ENCODE measurements at regions not wholly inside any gene's neighbourhood (a gene's known extent, or its start where the extent isn't known, plus 50 kb on each side); places are given as distances from the start of the nearest gene placed in this dataset.

DNA sequence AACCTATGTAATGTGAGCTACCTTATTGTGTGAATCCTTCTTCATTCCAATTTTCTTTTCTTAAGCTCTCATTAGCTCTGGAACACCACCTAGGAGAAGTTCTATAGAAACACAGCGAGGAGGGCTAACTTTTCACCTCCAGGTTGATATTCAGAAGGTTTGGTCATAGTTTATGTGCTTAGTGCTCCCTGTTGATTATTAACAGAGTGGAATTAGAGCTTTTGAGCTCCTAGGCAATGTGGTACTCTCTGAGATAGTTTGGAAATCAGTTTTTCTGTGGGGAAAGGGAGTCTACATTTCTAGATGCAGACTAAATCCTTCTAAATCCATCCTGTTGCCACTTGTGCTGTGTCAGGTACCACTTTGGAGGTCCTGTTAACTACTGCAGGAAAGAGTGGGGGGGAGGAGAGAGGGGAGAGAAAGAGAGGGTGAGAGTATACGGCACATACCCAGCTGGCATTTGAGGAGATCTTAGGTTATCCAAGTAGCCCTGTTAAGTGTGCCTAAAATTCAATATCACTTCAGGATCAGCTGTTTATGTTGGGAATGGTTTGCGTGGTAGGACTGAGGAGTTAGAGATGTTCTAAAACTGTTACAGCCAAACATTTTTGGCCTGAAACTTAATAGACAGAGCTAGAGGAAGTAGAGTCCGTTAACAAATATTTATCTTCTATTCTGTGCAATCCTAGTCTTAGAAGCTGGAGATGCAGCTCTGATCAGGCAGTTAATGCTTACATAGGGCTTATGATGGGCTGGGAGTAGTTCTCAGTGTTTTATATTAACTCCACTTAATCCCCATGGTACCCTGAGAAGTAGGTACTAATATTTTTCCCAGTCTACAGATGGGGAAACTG, 117.5 kb upstream of the PROK2 start:
- peaks cover 0 to 1% (median 0%) of the 10 kb centered on the region in 4 experiments; a peak in 1 of 7 replicates for H3K27me3 ChIP-seq (replicated peaks in 1 of 4; ENCODE audit: control insufficient read depth in 3 of 4, extremely low read depth in 1 of 4, insufficient read depth in 3 of 4, low read length in 3 of 4)
- no peaks in the 10 kb centered on the region for H3K9me3 ChIP-seq (ENCODE audit: insufficient read depth in 2 of 2, low read depth in 1 of 2, low read length in 1 of 2)
- no peak overlapping the region for H3K56ac ChIP-seq (replicated peaks; ENCODE audit: insufficient read length, low read depth, low read length)
- H3K23me2 ChIP-seq (ENCODE audit: low read depth, low read length) = no peaks in the 10 kb centered on the region
- no peaks in the 10 kb centered on the region for H3K79me2 ChIP-seq (ENCODE audit: control insufficient read depth in 1 of 2, insufficient read depth in 2 of 2, low read length in 2 of 2)
- peaks cover 0 to 3% (median 0%) of the 10 kb centered on the region in 4 experiments; a peak in 2 of 7 replicates for H3K4me1 ChIP-seq (replicated peaks in 1 of 4; ENCODE audit: control insufficient read depth in 3 of 4, insufficient read depth in 4 of 4, low read length in 3 of 4)
- H3K18ac ChIP-seq (ENCODE audit: extremely low read depth, low read length) = no peak overlapping the region
- H3K9ac ChIP-seq (replicated peaks in 1 of 4; ENCODE audit: extremely low read depth in 1 of 4, low read depth in 3 of 4, low read length in 3 of 4) = no peak overlapping the region
- POLR2A ChIA-PET (ENCODE audit: partially characterized antibody) = no interaction called here
- no peak overlapping the region for H2AK5ac ChIP-seq (ENCODE audit: low read depth, low read length)
- H4K5ac ChIP-seq (ENCODE audit: insufficient read length, low read depth, low read length) = no peak overlapping the region
- no peak overlapping the region for H3K14ac ChIP-seq (ENCODE audit: insufficient read length)
- H2BK12ac ChIP-seq (ENCODE audit: low read depth, low read length) = no peak overlapping the region
- no peak overlapping the region for H3K4me2 ChIP-seq (ENCODE audit: insufficient read depth in 1 of 2, low read depth in 2 of 2, low read length in 2 of 2)
- CTCF ChIA-PET (ENCODE audit: partially characterized antibody) = interaction anchor here (0.6 to 1.8 kb wide), 7 partner anchors 11 to 197 kb away, joined by 3 to 6 read pairs (median 4); no protein-coding TSS in a partner anchor
- no peak overlapping the region for H2BK5ac ChIP-seq (ENCODE audit: low read depth, low read length)
- H3K79me1 ChIP-seq (ENCODE audit: low read depth, low read length) = no peaks in the 10 kb centered on the region
- no peak overlapping the region for H4K8ac ChIP-seq (ENCODE audit: extremely low read depth, insufficient read depth, low read length)
- H3K4me3 ChIP-seq (ENCODE audit: extremely low read depth in 1 of 4, insufficient read depth in 2 of 4, low read depth in 3 of 4, low read length in 4 of 4) = no peak overlapping the region
- no peak overlapping the region for H2AFZ ChIP-seq (ENCODE audit: low read length)
- H3K4ac ChIP-seq (replicated peaks; ENCODE audit: insufficient read length, low read depth, low read length) = no peak overlapping the region
- H3K36me3 ChIP-seq (ENCODE audit: control insufficient read depth in 2 of 4, insufficient read depth in 4 of 4, low read length in 3 of 4) = no peaks in the 10 kb centered on the region
- no peak overlapping the region for H3K23ac ChIP-seq (ENCODE audit: insufficient read length)
- no peaks in the 10 kb centered on the region for H4K20me1 ChIP-seq (replicated peaks in 1 of 2; ENCODE audit: control insufficient read depth in 1 of 2, insufficient read depth in 2 of 2, low read length in 2 of 2)
- H4K91ac ChIP-seq (replicated peaks; ENCODE audit: insufficient read length, low read length) = no peak overlapping the region
- H2BK20ac ChIP-seq (ENCODE audit: low read length) = no peak overlapping the region
- no peak overlapping the region for H2BK15ac ChIP-seq (ENCODE audit: low read length)
- no peak overlapping the region for H3K27ac ChIP-seq (ENCODE audit: low read depth, low read length)
- no peak for DNase-seq (ENCODE audit: low read depth in 1 of 2, low spot score in 2 of 2)
- no peak for FAIRE-seq
- no peak overlapping the region for H2BK120ac ChIP-seq (replicated peaks; ENCODE audit: low read depth, low read length)
- whole genome bisulfite sequencing, 2 experiments (ENCODE audit: extremely low coverage in 1 of 2, insufficient coverage in 1 of 2, insufficient read length in 1 of 2, insufficient replicate concordance in 2 of 2, low coverage in 1 of 2, low lambda C conversion rate in 2 of 2, missing lambda C conversion rate in 1 of 2) = 89% methylated on average over 4 of the region's 4 CpGs; no CpG with 5 or more reads in 1 of the 2 experiments
- TF ChIP-seq SRF (IDR thresholded peaks at IDR 0.05; ENCODE audit: low read depth, low read length) = no peak
- no peak for TF ChIP-seq BACH1 (IDR thresholded peaks at IDR 0.05; ENCODE audit: low read length)
- TF ChIP-seq SIX5 (IDR thresholded peaks at IDR 0.05; ENCODE audit: low read depth, low read length) = no peak
- no peak for TF ChIP-seq RAD21 (IDR thresholded peaks at IDR 0.05 in 1 of 2, conservative IDR thresholded peaks at IDR 0.05 in 1 of 2; ENCODE audit: low read depth in 2 of 2, low read length in 2 of 2)
- no peak for TF ChIP-seq POLR2AphosphoS5 (IDR thresholded peaks at IDR 0.05; ENCODE audit: low read depth, low read length)
- no peak for TF ChIP-seq CEBPB (IDR thresholded peaks at IDR 0.05; ENCODE audit: low read depth, low read length)
- no peak for TF ChIP-seq JUND (IDR thresholded peaks at IDR 0.05; ENCODE audit: low read length)
- TF ChIP-seq SIN3A (conservative IDR thresholded peaks at IDR 0.05 in 1 of 2, IDR thresholded peaks at IDR 0.05 in 1 of 2; ENCODE audit: low read depth in 1 of 2, low read length in 2 of 2) = no peak
- no peak for TF ChIP-seq KDM4A (IDR thresholded peaks at IDR 0.05; ENCODE audit: low read depth, low read length, severe bottlenecking)
- no peak for TF ChIP-seq NANOG (IDR thresholded peaks at IDR 0.05; ENCODE audit: insufficient read depth, low read depth, low read length, poor library complexity, severe bottlenecking)
- TF ChIP-seq GTF2F1 (IDR thresholded peaks at IDR 0.05; ENCODE audit: borderline replicate concordance, low read depth, low read length) = no peak
- TF ChIP-seq, protein P1, sequence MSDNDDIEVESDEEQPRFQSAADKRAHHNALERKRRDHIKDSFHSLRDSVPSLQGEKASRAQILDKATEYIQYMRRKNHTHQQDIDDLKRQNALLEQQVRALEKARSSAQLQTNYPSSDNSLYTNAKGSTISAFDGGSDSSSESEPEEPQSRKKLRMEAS (IDR thresholded peaks at IDR 0.05) = no peak
- TF ChIP-seq POLR2A (IDR thresholded peaks at IDR 0.05; ENCODE audit: control extremely low read depth in 1 of 2, low read depth in 2 of 2, low read length in 2 of 2) = no peak

Data from H1 (cell line).